ENCODE measurements at regions not wholly inside any gene's neighbourhood (a gene's known extent, or its start where the extent isn't known, plus 50 kb on each side); places are given as distances from the start of the nearest gene placed in this dataset.

DNA sequence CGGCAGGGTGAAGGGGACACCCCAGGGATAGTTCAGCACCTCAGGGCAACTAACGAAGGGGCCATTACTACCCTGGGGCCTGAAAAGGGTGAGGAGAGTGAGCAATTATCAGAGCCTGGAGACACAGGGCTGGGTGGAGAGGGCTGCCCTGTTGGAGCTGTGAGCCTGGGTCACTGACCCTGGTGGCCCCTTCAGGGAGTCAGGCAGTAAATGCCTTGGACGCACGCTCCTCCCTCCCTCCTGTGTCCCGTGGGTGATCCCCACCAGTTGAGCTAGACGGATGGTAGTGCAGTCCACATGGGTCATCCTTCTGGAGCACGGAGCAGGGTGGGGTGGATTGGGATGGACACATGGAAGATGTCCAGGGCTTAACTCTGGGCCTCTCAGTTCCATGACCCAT is 305.3 kb downstream of the PTPRU start (continued):
- no peak for TF ChIP-seq CEBPZ (IDR thresholded peaks at IDR 0.05; ENCODE audit: low read depth, low read length)
- no peak for TF ChIP-seq ZNF622 (IDR thresholded peaks at IDR 0.05)

DNA sequence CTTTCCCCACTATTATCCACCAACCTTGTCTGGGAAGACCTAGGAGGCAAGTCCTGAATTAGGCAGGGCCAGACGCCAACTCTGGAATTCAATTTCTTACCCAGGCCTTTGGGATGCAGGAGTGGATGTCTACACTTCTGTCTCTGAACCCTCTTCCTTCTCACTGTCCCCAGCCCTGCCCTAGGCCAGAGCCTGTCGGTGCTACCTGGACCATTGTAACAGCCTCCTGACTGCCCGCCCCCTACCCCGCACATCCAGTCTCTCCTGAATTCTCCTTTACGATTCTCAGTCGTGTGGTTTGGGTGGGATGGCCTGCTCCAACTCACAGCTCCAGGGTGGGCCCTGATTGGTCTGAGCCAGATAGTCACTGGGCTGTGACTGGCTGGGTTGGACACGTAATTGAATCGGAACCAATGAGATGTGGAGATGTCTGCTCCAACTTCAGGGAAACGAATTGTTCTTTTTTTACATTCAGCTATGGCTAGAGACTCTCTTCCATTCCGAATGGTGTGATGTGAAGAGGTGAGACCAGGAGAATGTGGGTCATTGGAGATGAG is 304.6 kb downstream of the PTPRU start:
- Histone ChIP-seq H3K27ac (ENCODE audit: control insufficient read depth, insufficient read depth) (no peak overlapping the region), H3K27me3 (replicated peaks in 1 of 2; ENCODE audit: control insufficient read depth in 2 of 2, insufficient read depth in 2 of 2, low read length in 1 of 2) (no peaks in the 10 kb centered on the region; a peak in 1 of 4 replicates), H3K4me2 (ENCODE audit: control insufficient read depth, insufficient read depth) (no peak overlapping the region), H2AFZ (ENCODE audit: control insufficient read depth, low read depth, low read length) (no peak overlapping the region), H3K9ac (ENCODE audit: control insufficient read depth, insufficient read depth, low read length) (no peak overlapping the region), H3K4me1 (ENCODE audit: control insufficient read depth, insufficient read depth, low read length) (no peaks in the 10 kb centered on the region), H3K36me3 (ENCODE audit: control insufficient read depth in 2 of 2, insufficient read depth in 2 of 2, low read length in 1 of 2) (no peaks in the 10 kb centered on the region), H3K79me2 (ENCODE audit: control insufficient read depth, insufficient read depth, low read length) (no peaks in the 10 kb centered on the region), H3K4me3 (no peak overlapping the region), H4K20me1 (ENCODE audit: control insufficient read depth, insufficient read depth) (no peaks in the 10 kb centered on the region), H3K9me3 (replicated peaks; ENCODE audit: control insufficient read depth, insufficient read depth, low read length) (no peaks in the 10 kb centered on the region)
- intact Hi-C loops (cut with micrococcal nuclease; ENCODE audit: unreplicated experiment) (no loop called here), in situ Hi-C loops (cut with MboI) (no loop called here)
- ATAC-seq = no peak
- BruUV-seq (replicated peaks) = no TSS peak
- RAD21 ChIA-PET (ENCODE audit: unreplicated experiment) = no interaction called here
- SMC1A ChIA-PET (ENCODE audit: uncharacterized antibody, unreplicated experiment) = no interaction called here
- 19% methylated on average over 10 of the region's 10 CpGs for WGBS (ENCODE audit: insufficient coverage, insufficient replicate concordance, low lambda C conversion rate, missing lambda C conversion rate)
- no peak for DNase-seq (ENCODE audit: low read depth, low spot score)
- POLR2A ChIA-PET = no interaction called here
- no peak for FAIRE-seq
- CTCF ChIA-PET = no interaction called here
- TF ChIP-seq NFYB (IDR thresholded peaks at IDR 0.05; ENCODE audit: insufficient read depth, low read depth, low read length) (0 out of 2 replicates have a peak, but pooled peaks have one; percentile 22), RBBP5 (conservative IDR thresholded peaks at IDR 0.05) (no peak)
